MM.1S (cell line): ENCODE measurements at regions not wholly inside any gene's neighbourhood (a gene's known extent, or its start where the extent isn't known, plus 50 kb on each side); places are given as distances from the start of the nearest gene placed in this dataset.

Experiments
- CTCF ChIP-seq: fragments of 300-600 bp; sonication (generic); IDR thresholded peaks from 2 replicates; pipeline ENCODE4 v1.5.1; 2016; ENCODE audit warnings: antibody characterized with exemption, low read length, mixed read lengths
- EZH2 ChIP-seq: fragments of 300-600 bp; sonication (generic); optimal IDR thresholded peaks from 2 replicates; pipeline ENCODE3; 2017; ENCODE audit warnings: low read depth, mild to moderate bottlenecking, antibody characterized with exemption, low read length, mixed read lengths
- EZH2phosphoT487 ChIP-seq: fragments of 300-600 bp; sonication (generic); IDR thresholded peaks from 2 replicates; pipeline ENCODE4 v1.6.1; 2018; ENCODE audit warnings: antibody characterized with exemption, low read length

GRCh38 chr2:224287531-224287930 is 114.4 kb downstream of the FAM124B start:
- TF ChIP-seq EZH2phosphoT487 (no peak), CTCF (no peak), EZH2 (no peak)
